ENCODE measurements at regions not wholly inside any gene's neighbourhood (a gene's known extent, or its start where the extent isn't known, plus 50 kb on each side); places are given as distances from the start of the nearest gene placed in this dataset.

DNA sequence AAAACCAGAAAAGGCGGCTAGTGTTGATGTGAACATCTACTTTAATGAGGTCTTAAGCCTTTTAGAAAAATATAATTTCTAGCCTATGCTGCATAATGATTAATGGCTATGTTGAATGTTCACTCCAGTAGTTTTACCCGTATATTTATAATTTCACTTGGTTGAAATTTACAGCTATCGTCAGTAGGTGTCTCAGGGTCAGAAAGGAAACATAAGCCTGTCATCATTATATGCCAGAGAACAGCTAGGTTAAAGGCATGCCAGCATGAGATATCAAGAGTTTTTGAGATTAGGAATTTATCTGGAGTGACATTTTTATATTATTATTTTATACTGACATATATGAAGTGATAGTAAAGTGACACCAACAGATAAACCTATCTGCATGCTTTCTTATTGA lies 904.1 kb downstream of the OTOL1 start:
- TF ChIP-seq ZMYM3 (CRISPR knock-in tag; IDR thresholded peaks at IDR 0.05) (no peak), STAG1 (CRISPR knock-in tag; IDR thresholded peaks at IDR 0.05) (no peak), ZNF557 (CRISPR knock-in tag; IDR thresholded peaks at IDR 0.05) (no peak), ZNF343 (CRISPR knock-in tag; IDR thresholded peaks at IDR 0.05) (no peak), SP1 (IDR thresholded peaks at IDR 0.05) (no peak), SP1 (CRISPR knock-in tag; IDR thresholded peaks at IDR 0.05) (no peak), ZSCAN30 (CRISPR knock-in tag; IDR thresholded peaks at IDR 0.05) (no peak), CBFB (CRISPR knock-in tag; IDR thresholded peaks at IDR 0.05) (no peak), ZNF773 (CRISPR knock-in tag; IDR thresholded peaks at IDR 0.05; ENCODE audit: borderline replicate concordance) (no peak), CC2D1A (CRISPR knock-in tag; IDR thresholded peaks at IDR 0.05) (no peak)
- TF ChIP-seq, protein P1, sequence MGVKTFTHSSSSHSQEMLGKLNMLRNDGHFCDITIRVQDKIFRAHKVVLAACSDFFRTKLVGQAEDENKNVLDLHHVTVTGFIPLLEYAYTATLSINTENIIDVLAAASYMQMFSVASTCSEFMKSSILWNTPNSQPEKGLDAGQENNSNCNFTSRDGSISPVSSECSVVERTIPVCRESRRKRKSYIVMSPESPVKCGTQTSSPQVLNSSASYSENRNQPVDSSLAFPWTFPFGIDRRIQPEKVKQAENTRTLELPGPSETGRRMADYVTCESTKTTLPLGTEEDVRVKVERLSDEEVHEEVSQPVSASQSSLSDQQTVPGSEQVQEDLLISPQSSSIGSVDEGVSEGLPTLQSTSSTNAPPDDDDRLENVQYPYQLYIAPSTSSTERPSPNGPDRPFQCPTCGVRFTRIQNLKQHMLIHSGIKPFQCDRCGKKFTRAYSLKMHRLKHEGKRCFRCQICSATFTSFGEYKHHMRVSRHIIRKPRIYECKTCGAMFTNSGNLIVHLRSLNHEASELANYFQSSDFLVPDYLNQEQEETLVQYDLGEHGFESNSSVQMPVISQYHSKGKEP (CRISPR knock-in tag; IDR thresholded peaks at IDR 0.05), result no peak
- TF ChIP-seq, protein P2, sequence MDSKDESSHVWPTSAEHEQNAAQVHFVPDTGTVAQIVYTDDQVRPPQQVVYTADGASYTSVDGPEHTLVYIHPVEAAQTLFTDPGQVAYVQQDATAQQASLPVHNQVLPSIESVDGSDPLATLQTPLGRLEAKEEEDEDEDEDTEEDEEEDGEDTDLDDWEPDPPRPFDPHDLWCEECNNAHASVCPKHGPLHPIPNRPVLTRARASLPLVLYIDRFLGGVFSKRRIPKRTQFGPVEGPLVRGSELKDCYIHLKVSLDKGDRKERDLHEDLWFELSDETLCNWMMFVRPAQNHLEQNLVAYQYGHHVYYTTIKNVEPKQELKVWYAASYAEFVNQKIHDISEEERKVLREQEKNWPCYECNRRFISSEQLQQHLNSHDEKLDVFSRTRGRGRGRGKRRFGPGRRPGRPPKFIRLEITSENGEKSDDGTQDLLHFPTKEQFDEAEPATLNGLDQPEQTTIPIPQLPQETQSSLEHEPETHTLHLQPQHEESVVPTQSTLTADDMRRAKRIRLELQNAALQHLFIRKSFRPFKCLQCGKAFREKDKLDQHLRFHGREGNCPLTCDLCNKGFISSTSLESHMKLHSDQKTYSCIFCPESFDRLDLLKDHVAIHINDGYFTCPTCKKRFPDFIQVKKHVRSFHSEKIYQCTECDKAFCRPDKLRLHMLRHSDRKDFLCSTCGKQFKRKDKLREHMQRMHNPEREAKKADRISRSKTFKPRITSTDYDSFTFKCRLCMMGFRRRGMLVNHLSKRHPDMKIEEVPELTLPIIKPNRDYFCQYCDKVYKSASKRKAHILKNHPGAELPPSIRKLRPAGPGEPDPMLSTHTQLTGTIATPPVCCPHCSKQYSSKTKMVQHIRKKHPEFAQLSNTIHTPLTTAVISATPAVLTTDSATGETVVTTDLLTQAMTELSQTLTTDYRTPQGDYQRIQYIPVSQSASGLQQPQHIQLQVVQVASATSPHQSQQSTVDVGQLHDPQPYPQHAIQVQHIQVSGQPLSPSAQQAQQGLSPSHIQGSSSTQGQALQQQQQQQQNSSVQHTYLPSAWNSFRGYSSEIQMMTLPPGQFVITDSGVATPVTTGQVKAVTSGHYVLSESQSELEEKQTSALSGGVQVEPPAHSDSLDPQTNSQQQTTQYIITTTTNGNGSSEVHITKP (CRISPR knock-in tag; IDR thresholded peaks at IDR 0.05; ENCODE audit: low read depth), result no peak
- TF ChIP-seq, protein P3, sequence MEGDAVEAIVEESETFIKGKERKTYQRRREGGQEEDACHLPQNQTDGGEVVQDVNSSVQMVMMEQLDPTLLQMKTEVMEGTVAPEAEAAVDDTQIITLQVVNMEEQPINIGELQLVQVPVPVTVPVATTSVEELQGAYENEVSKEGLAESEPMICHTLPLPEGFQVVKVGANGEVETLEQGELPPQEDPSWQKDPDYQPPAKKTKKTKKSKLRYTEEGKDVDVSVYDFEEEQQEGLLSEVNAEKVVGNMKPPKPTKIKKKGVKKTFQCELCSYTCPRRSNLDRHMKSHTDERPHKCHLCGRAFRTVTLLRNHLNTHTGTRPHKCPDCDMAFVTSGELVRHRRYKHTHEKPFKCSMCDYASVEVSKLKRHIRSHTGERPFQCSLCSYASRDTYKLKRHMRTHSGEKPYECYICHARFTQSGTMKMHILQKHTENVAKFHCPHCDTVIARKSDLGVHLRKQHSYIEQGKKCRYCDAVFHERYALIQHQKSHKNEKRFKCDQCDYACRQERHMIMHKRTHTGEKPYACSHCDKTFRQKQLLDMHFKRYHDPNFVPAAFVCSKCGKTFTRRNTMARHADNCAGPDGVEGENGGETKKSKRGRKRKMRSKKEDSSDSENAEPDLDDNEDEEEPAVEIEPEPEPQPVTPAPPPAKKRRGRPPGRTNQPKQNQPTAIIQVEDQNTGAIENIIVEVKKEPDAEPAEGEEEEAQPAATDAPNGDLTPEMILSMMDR (CRISPR knock-in tag; IDR thresholded peaks at IDR 0.05), result no peak

Data from HepG2 (cell line).